ENCODE measurements at regions not wholly inside any gene's neighbourhood (a gene's known extent, or its start where the extent isn't known, plus 50 kb on each side); places are given as distances from the start of the nearest gene placed in this dataset.

DNA sequence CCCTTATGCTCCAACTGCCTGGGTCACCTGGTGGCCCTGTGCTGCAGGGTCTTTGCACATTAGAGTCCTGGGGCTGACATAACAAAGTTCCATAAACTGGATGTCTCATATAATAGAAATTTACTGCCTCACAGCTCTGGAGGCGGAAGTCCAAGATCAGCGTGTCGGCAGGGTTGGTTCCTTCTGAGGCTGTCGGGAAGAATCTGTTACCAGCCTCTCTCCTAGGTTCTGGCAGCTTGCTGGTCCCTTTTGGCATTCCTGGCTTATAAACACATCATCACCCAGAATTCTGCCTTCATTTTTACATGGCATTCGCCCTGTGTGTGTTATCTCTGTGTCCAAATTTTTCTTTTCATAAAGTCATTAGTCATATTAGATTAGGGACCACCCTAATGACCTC, 170.5 kb downstream of the NDUFA10 start:
- 94 to 97% methylated on average over 5 of the region's 5 CpGs for WGBS, 2 experiments
- Histone ChIP-seq H3K4me3 (ENCODE audit: insufficient read depth, low read depth, low read length) (no peak overlapping the region), H3K27me3 (ENCODE audit: control insufficient read depth, insufficient read depth, low read length, poor library complexity, severe bottlenecking) (no peaks in the 10 kb centered on the region), H3K27ac (ENCODE audit: insufficient read depth, low read depth, low read length, poor library complexity, severe bottlenecking) (no peak overlapping the region), H3K9me3 (ENCODE audit: control insufficient read depth, low read length) (no peaks in the 10 kb centered on the region), H3K4me1 (ENCODE audit: control insufficient read depth, insufficient read depth, low read length) (no peaks in the 10 kb centered on the region), H3K36me3 (ENCODE audit: control insufficient read depth, insufficient read depth, low read length) (no peaks in the 10 kb centered on the region)

GRCh38 chr2:239853706-239854327, 171.3 kb downstream of the NDUFA10 start:
- H3K27ac ChIP-seq (ENCODE audit: insufficient read depth, low read depth, low read length, poor library complexity, severe bottlenecking) = no peak overlapping the region
- H3K4me3 ChIP-seq (ENCODE audit: insufficient read depth, low read depth, low read length) = no peak overlapping the region
- WGBS, 2 experiments = 80 to 82% methylated on average over 8 of the region's 8 CpGs
- no peaks in the 10 kb centered on the region for H3K4me1 ChIP-seq (ENCODE audit: control insufficient read depth, insufficient read depth, low read length)
- H3K36me3 ChIP-seq (ENCODE audit: control insufficient read depth, insufficient read depth, low read length) = no peaks in the 10 kb centered on the region
- no peaks in the 10 kb centered on the region for H3K27me3 ChIP-seq (ENCODE audit: control insufficient read depth, insufficient read depth, low read length, poor library complexity, severe bottlenecking)
- H3K9me3 ChIP-seq (ENCODE audit: control insufficient read depth, low read length) = no peaks in the 10 kb centered on the region

- no peaks in the 10 kb centered on the region for H3K4me1 ChIP-seq (ENCODE audit: control insufficient read depth, insufficient read depth, low read length)
- 81 to 91% methylated on average over 8 of the region's 8 CpGs for WGBS, 2 experiments
- H3K4me3 ChIP-seq (ENCODE audit: insufficient read depth, low read depth, low read length) = no peak overlapping the region
- H3K27me3 ChIP-seq (ENCODE audit: control insufficient read depth, insufficient read depth, low read length, poor library complexity, severe bottlenecking) = no peaks in the 10 kb centered on the region
- H3K36me3 ChIP-seq (ENCODE audit: control insufficient read depth, insufficient read depth, low read length) = no peaks in the 10 kb centered on the region
- H3K27ac ChIP-seq (ENCODE audit: insufficient read depth, low read depth, low read length, poor library complexity, severe bottlenecking) = no peak overlapping the region
- H3K9me3 ChIP-seq (ENCODE audit: control insufficient read depth, low read length) = no peaks in the 10 kb centered on the region
Observed at GRCh38 chr2:239853121-239853520, 172.0 kb downstream of the NDUFA10 start.

GRCh38 chr2:239852272-239852671, 172.9 kb downstream of the NDUFA10 start:
- Histone ChIP-seq H3K4me1 (ENCODE audit: control insufficient read depth, insufficient read depth, low read length) (no peaks in the 10 kb centered on the region), H3K36me3 (ENCODE audit: control insufficient read depth, insufficient read depth, low read length) (no peaks in the 10 kb centered on the region), H3K4me3 (ENCODE audit: insufficient read depth, low read depth, low read length) (no peak overlapping the region), H3K27me3 (ENCODE audit: control insufficient read depth, insufficient read depth, low read length, poor library complexity, severe bottlenecking) (no peaks in the 10 kb centered on the region), H3K27ac (ENCODE audit: insufficient read depth, low read depth, low read length, poor library complexity, severe bottlenecking) (no peak overlapping the region), H3K9me3 (ENCODE audit: control insufficient read depth, low read length) (no peaks in the 10 kb centered on the region)
- 93 to 97% methylated on average over 7 of the region's 7 CpGs for WGBS, 2 experiments

DNA sequence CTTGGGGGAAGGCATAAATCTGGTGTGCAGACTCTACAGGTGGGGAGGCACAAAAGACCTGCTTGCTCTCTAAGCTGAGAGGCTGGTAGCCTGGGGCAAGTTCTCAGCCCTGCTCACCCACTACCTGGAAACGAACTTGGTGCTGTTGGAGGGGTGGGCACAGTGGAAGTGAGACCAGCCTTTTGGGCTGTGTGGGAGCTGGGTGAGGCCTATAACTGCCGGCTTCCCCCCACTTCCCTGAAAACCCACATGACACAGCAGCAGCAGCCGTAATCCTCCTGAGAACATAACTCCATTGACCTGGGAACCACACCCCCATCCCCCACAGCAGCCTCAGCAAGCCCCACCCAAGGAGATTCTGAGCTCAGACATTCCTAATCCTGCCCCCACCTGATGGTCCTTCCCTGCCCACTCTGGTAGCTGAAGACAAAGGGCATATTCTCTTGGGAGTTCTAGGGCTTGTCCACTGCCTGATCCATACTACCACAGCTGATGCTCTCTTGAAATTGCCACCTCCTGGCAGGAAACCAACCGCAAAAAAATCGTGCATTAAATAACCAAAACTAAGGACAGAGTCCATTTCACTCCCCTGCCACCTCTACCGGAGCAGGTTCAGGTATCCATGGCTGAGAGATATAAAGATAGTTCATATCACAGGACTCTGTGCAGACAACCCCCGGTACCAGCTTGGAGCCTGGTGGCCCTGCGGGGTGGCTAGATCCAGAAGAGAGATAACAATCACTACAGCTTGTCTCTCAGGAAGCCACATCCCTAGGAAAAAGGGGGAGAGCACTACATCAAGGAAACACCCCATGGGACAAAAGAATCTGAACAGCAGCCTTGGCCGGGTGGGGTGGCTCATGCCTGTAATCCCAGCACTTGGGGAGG, 178.1 kb downstream of the NDUFA10 start:
- Histone ChIP-seq H3K27ac (ENCODE audit: insufficient read depth, low read depth, low read length, poor library complexity, severe bottlenecking) (no peak overlapping the region), H3K36me3 (ENCODE audit: control insufficient read depth, insufficient read depth, low read length) (no peaks in the 10 kb centered on the region), H3K9me3 (ENCODE audit: control insufficient read depth, low read length) (no peaks in the 10 kb centered on the region), H3K4me1 (ENCODE audit: control insufficient read depth, insufficient read depth, low read length) (no peaks in the 10 kb centered on the region), H3K4me3 (ENCODE audit: insufficient read depth, low read depth, low read length) (no peak overlapping the region), H3K27me3 (ENCODE audit: control insufficient read depth, insufficient read depth, low read length, poor library complexity, severe bottlenecking) (no peaks in the 10 kb centered on the region)
- WGBS, 2 experiments = 81 to 84% methylated on average over 9 of the region's 9 CpGs

- Histone ChIP-seq H3K4me1 (ENCODE audit: control insufficient read depth, insufficient read depth, low read length) (no peaks in the 10 kb centered on the region), H3K9me3 (ENCODE audit: control insufficient read depth, low read length) (no peaks in the 10 kb centered on the region), H3K27me3 (ENCODE audit: control insufficient read depth, insufficient read depth, low read length, poor library complexity, severe bottlenecking) (no peaks in the 10 kb centered on the region), H3K4me3 (ENCODE audit: insufficient read depth, low read depth, low read length) (no peak overlapping the region), H3K27ac (ENCODE audit: insufficient read depth, low read depth, low read length, poor library complexity, severe bottlenecking) (no peak overlapping the region), H3K36me3 (ENCODE audit: control insufficient read depth, insufficient read depth, low read length) (no peaks in the 10 kb centered on the region)
Observed at GRCh38 chr2:239845968-239846367, 179.2 kb downstream of the NDUFA10 start.

- Histone ChIP-seq H3K36me3 (ENCODE audit: control insufficient read depth, insufficient read depth, low read length) (no peaks in the 10 kb centered on the region), H3K9me3 (ENCODE audit: control insufficient read depth, low read length) (no peaks in the 10 kb centered on the region), H3K27ac (ENCODE audit: insufficient read depth, low read depth, low read length, poor library complexity, severe bottlenecking) (no peak overlapping the region), H3K4me3 (ENCODE audit: insufficient read depth, low read depth, low read length) (no peak overlapping the region), H3K27me3 (ENCODE audit: control insufficient read depth, insufficient read depth, low read length, poor library complexity, severe bottlenecking) (no peaks in the 10 kb centered on the region), H3K4me1 (ENCODE audit: control insufficient read depth, insufficient read depth, low read length) (no peaks in the 10 kb centered on the region)
- WGBS, 2 experiments = 72 to 73% methylated on average over 5 of the region's 5 CpGs
Observed at GRCh38 chr2:239839306-239839705, 185.8 kb downstream of the NDUFA10 start.

DNA sequence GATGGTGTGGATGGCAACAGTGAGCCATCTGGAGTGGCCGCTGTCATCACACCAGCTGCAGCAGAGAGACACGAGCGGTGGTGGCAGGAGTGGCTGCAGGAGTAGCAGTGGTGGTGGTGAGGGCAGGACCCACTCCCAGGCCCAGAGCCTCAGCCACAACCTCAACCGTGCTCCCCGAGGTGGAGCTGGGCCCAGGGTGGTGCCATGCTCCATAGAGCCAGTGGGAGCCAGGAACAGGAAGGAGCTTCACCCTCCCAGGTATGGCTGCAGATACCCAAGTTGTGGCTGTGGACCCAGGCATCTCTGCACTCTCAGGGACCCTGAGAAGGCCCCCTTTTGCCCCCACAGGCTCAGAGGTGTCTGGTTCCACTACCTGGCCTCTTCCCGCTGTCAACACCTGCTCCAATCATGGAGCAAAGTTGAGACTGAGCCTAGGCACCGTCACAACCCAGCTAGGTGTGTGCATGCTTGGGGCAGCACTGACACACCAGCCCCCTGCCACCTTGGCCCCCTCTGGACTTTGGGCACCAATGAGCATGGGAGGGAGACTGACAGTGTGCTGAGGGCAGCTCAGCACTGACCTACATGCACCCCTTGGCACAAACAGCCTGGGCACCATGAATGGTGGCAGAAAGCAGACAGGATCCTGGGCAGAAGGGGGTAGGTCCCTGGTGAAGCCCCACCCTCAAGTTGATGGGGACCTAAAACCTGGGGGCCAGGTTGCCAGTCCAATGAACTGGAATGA, 188.9 kb downstream of the NDUFA10 start:
- 91 to 94% methylated on average over 7 of the region's 7 CpGs for WGBS, 2 experiments
- no peaks in the 10 kb centered on the region for H3K4me1 ChIP-seq (ENCODE audit: control insufficient read depth, insufficient read depth, low read length)
- H3K36me3 ChIP-seq (ENCODE audit: control insufficient read depth, insufficient read depth, low read length) = no peaks in the 10 kb centered on the region

DNA sequence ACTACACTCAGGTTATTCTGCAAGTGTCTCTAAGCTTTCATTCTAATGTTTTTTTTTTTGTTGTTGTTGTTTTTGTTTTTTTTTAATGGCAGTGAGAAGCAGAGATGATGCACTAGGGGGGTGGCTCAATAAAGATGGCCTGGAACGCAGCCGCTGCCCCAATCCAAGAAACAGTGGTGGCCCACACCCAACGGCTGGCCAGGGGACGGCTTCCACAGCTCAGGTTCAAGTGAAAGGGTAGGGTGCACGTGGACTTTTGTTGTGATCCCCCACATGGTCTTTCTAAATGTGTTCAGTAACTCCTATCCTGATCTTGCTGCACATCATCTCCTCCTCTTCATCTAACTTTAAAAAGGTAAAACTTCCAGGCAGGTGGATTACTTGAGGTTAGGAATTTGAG, 190.1 kb downstream of the NDUFA10 start:
- no peak overlapping the region for H3K4me3 ChIP-seq (ENCODE audit: insufficient read depth, low read depth, low read length)
- H3K27ac ChIP-seq (ENCODE audit: insufficient read depth, low read depth, low read length, poor library complexity, severe bottlenecking) = no peak overlapping the region
- H3K4me1 ChIP-seq (ENCODE audit: control insufficient read depth, insufficient read depth, low read length) = no peaks in the 10 kb centered on the region
- no peaks in the 10 kb centered on the region for H3K9me3 ChIP-seq (ENCODE audit: control insufficient read depth, low read length)
- no peaks in the 10 kb centered on the region for H3K36me3 ChIP-seq (ENCODE audit: control insufficient read depth, insufficient read depth, low read length)
- WGBS, 2 experiments = 90 to 93% methylated on average over 5 of the region's 5 CpGs
- H3K27me3 ChIP-seq (ENCODE audit: control insufficient read depth, insufficient read depth, low read length, poor library complexity, severe bottlenecking) = no peaks in the 10 kb centered on the region

More for the DNA sequence above, 188.9 kb downstream of the NDUFA10 start:
- Histone ChIP-seq H3K9me3 (ENCODE audit: control insufficient read depth, low read length) (no peaks in the 10 kb centered on the region), H3K4me3 (ENCODE audit: insufficient read depth, low read depth, low read length) (no peak overlapping the region), H3K27ac (ENCODE audit: insufficient read depth, low read depth, low read length, poor library complexity, severe bottlenecking) (no peak overlapping the region), H3K27me3 (ENCODE audit: control insufficient read depth, insufficient read depth, low read length, poor library complexity, severe bottlenecking) (no peaks in the 10 kb centered on the region)

DNA sequence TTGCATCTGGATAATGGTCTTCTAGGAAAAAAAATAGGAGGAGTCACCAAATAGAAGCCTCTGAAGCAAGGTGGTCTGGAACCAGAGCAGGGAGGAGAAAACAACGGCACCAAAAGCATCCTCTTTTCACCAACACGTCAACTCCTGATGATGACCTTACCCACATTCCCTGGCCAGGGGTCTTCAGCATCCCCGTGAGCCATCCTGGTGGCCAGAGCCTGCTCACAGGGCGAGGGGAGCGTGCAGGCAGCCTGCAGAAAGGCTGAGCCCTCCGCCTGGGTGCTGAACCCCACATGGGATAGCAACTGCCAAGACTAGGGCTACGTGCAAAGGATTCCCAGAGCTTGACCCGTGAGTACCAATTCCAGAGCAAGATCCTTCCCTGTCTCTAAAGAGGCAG, 191.0 kb downstream of the NDUFA10 start:
- WGBS, 2 experiments = 94% methylated on average over 8 of the region's 8 CpGs
- no peak overlapping the region for H3K27ac ChIP-seq (ENCODE audit: insufficient read depth, low read depth, low read length, poor library complexity, severe bottlenecking)
- no peaks in the 10 kb centered on the region for H3K36me3 ChIP-seq (ENCODE audit: control insufficient read depth, insufficient read depth, low read length)
- H3K4me1 ChIP-seq (ENCODE audit: control insufficient read depth, insufficient read depth, low read length) = no peaks in the 10 kb centered on the region
- no peaks in the 10 kb centered on the region for H3K9me3 ChIP-seq (ENCODE audit: control insufficient read depth, low read length)
- no peaks in the 10 kb centered on the region for H3K27me3 ChIP-seq (ENCODE audit: control insufficient read depth, insufficient read depth, low read length, poor library complexity, severe bottlenecking)
- H3K4me3 ChIP-seq (ENCODE audit: insufficient read depth, low read depth, low read length) = no peak overlapping the region
